ENCODE measurements at regions not wholly inside any gene's neighbourhood (a gene's known extent, or its start where the extent isn't known, plus 50 kb on each side); places are given as distances from the start of the nearest gene placed in this dataset.
A peak's percentile ranks its signal among the peaks of the same experiment; 100 is the strongest.

GRCh38 chr10:43943119-43943817 is 294.6 kb upstream of the ZNF32 start:
- intact Hi-C loops (cut with micrococcal nuclease; ENCODE audit: unreplicated experiment) (no loop called here), in situ Hi-C loops (cut with HindIII; ENCODE audit: low pct_unique_long_range_greater_than_20kb, low sequenced_read_pairs) (no loop called here)
- POLR2A ChIA-PET = no interaction called here
- Histone ChIP-seq H3K27me3 (ENCODE audit: control insufficient read depth, insufficient read depth, low read length) (no peaks in the 10 kb centered on the region), H3K27ac (ENCODE audit: low read length) (no peak overlapping the region), H3K4me1 (ENCODE audit: control insufficient read depth, insufficient read depth, low read length) (no peaks in the 10 kb centered on the region), H3K4me3 (ENCODE audit: low read depth in 2 of 2, low read length in 2 of 2) (no peak overlapping the region), H3K36me3 (ENCODE audit: control insufficient read depth, insufficient read depth, low read length) (no peaks in the 10 kb centered on the region), H3K9me3 (ENCODE audit: control insufficient read depth, insufficient read depth, low read depth, low read length) (no peaks in the 10 kb centered on the region)
- BruUV-seq (replicated peaks) = no TSS peak
- no peak for ATAC-seq
- DNase-seq (ENCODE audit: low read depth, low spot score) = no peak
- CTCF ChIA-PET = no interaction called here
- TF ChIP-seq TCF7L2 (IDR thresholded peaks at IDR 0.05; ENCODE audit: low read depth, low read length) (no peak), SIN3A (IDR thresholded peaks at IDR 0.05; ENCODE audit: borderline replicate concordance, insufficient read depth, low read depth, low read length) (no peak), POLR2AphosphoS5 (IDR thresholded peaks at IDR 0.05; ENCODE audit: low read depth, low read length) (no peak)
- TF ChIP-seq, protein P1, sequence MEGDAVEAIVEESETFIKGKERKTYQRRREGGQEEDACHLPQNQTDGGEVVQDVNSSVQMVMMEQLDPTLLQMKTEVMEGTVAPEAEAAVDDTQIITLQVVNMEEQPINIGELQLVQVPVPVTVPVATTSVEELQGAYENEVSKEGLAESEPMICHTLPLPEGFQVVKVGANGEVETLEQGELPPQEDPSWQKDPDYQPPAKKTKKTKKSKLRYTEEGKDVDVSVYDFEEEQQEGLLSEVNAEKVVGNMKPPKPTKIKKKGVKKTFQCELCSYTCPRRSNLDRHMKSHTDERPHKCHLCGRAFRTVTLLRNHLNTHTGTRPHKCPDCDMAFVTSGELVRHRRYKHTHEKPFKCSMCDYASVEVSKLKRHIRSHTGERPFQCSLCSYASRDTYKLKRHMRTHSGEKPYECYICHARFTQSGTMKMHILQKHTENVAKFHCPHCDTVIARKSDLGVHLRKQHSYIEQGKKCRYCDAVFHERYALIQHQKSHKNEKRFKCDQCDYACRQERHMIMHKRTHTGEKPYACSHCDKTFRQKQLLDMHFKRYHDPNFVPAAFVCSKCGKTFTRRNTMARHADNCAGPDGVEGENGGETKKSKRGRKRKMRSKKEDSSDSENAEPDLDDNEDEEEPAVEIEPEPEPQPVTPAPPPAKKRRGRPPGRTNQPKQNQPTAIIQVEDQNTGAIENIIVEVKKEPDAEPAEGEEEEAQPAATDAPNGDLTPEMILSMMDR (IDR thresholded peaks at IDR 0.05) = no peak
- TF ChIP-seq, protein P2, sequence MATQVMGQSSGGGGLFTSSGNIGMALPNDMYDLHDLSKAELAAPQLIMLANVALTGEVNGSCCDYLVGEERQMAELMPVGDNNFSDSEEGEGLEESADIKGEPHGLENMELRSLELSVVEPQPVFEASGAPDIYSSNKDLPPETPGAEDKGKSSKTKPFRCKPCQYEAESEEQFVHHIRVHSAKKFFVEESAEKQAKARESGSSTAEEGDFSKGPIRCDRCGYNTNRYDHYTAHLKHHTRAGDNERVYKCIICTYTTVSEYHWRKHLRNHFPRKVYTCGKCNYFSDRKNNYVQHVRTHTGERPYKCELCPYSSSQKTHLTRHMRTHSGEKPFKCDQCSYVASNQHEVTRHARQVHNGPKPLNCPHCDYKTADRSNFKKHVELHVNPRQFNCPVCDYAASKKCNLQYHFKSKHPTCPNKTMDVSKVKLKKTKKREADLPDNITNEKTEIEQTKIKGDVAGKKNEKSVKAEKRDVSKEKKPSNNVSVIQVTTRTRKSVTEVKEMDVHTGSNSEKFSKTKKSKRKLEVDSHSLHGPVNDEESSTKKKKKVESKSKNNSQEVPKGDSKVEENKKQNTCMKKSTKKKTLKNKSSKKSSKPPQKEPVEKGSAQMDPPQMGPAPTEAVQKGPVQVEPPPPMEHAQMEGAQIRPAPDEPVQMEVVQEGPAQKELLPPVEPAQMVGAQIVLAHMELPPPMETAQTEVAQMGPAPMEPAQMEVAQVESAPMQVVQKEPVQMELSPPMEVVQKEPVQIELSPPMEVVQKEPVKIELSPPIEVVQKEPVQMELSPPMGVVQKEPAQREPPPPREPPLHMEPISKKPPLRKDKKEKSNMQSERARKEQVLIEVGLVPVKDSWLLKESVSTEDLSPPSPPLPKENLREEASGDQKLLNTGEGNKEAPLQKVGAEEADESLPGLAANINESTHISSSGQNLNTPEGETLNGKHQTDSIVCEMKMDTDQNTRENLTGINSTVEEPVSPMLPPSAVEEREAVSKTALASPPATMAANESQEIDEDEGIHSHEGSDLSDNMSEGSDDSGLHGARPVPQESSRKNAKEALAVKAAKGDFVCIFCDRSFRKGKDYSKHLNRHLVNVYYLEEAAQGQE (IDR thresholded peaks at IDR 0.05; ENCODE audit: insufficient read depth in 1 of 2, low read depth in 2 of 2, low read length in 1 of 2) = no peak

- intact Hi-C loops (cut with micrococcal nuclease; ENCODE audit: unreplicated experiment) = no loop called here
- H3K27ac ChIP-seq (ENCODE audit: low read length) = no peak overlapping the region
- ATAC-seq (peak; percentile 36; the same call in 1 of the 2 replicates), DNase-seq (ENCODE audit: low read depth, low spot score) (no peak)
- no peaks in the 10 kb centered on the region for H3K27me3 ChIP-seq (ENCODE audit: control insufficient read depth, insufficient read depth, low read length)
- H3K9me3 ChIP-seq (ENCODE audit: control insufficient read depth, insufficient read depth, low read depth, low read length) = no peaks in the 10 kb centered on the region
- ChIA-PET POLR2A (no interaction called here), CTCF (no interaction called here)
- H3K4me3 ChIP-seq (ENCODE audit: low read depth in 2 of 2, low read length in 2 of 2) = no peak overlapping the region; a peak in 1 of 4 replicates
- in situ Hi-C loops (cut with HindIII; ENCODE audit: low pct_unique_long_range_greater_than_20kb, low sequenced_read_pairs) = no loop called here
- BruUV-seq (replicated peaks) = no TSS peak
- H3K4me1 ChIP-seq (ENCODE audit: control insufficient read depth, insufficient read depth, low read length) = no peaks in the 10 kb centered on the region
- H3K36me3 ChIP-seq (ENCODE audit: control insufficient read depth, insufficient read depth, low read length) = no peaks in the 10 kb centered on the region
- TF ChIP-seq SIN3A (IDR thresholded peaks at IDR 0.05; ENCODE audit: borderline replicate concordance, insufficient read depth, low read depth, low read length) (no peak), POLR2AphosphoS5 (IDR thresholded peaks at IDR 0.05; ENCODE audit: low read depth, low read length) (no peak), TCF7L2 (IDR thresholded peaks at IDR 0.05; ENCODE audit: low read depth, low read length) (no peak)
- TF ChIP-seq, protein P2 (IDR thresholded peaks at IDR 0.05; ENCODE audit: insufficient read depth in 1 of 2, low read depth in 2 of 2, low read length in 1 of 2) = no peak
- TF ChIP-seq, protein P1 (IDR thresholded peaks at IDR 0.05) = no peak
Measured at GRCh38 chr10:43942096-43942850, 293.6 kb upstream of the ZNF32 start.
